ENCODE measurements at regions not wholly inside any gene's neighbourhood (a gene's known extent, or its start where the extent isn't known, plus 50 kb on each side); places are given as distances from the start of the nearest gene placed in this dataset.
A peak's percentile ranks its signal among the peaks of the same experiment; 100 is the strongest.

- no peak for DNase-seq
These were observed 306.3 kb upstream of the ESRRG start for GRCh38 chr1:217029281-217030157.

GRCh38 chr1:217027403-217028080, 304.3 kb upstream of the ESRRG start:
- DNase-seq = peak in 1 of 5 experiments; percentile 57

GRCh38 chr1:217026531-217026930, 303.3 kb upstream of the ESRRG start:
- no peak for DNase-seq

GRCh38 chr1:217025381-217025780, 302.2 kb upstream of the ESRRG start:
- DNase-seq = no peak

GRCh38 chr1:217024911-217025310, 301.7 kb upstream of the ESRRG start:
- no peak for DNase-seq

- no peak for DNase-seq
These were observed 298.7 kb upstream of the ESRRG start for GRCh38 chr1:217021956-217022355.

GRCh38 chr1:217021400-217021799, 298.2 kb upstream of the ESRRG start:
- DNase-seq = no peak

- DNase-seq = no peak
These were observed 296.2 kb upstream of the ESRRG start for GRCh38 chr1:217019475-217019874.

- DNase-seq = no peak
These were observed 295.4 kb upstream of the ESRRG start for GRCh38 chr1:217018648-217019047.

- no peak for DNase-seq
These were observed 293.9 kb upstream of the ESRRG start for GRCh38 chr1:217017165-217017564.

- no peak for DNase-seq
These were observed 290.8 kb upstream of the ESRRG start for GRCh38 chr1:217014066-217014465.

- no peak for DNase-seq
These were observed 289.4 kb upstream of the ESRRG start for GRCh38 chr1:217012659-217013058.

- no peak for DNase-seq
These were observed 287.9 kb upstream of the ESRRG start for GRCh38 chr1:217011097-217011496.

- peak in 1 of 5 experiments; percentile 29 for DNase-seq
These were observed 287.0 kb upstream of the ESRRG start for GRCh38 chr1:217010253-217010652.

GRCh38 chr1:217009376-217009775, 286.1 kb upstream of the ESRRG start:
- DNase-seq = no peak

- DNase-seq = no peak
These were observed 281.7 kb upstream of the ESRRG start for GRCh38 chr1:217004776-217005436.

GRCh38 chr1:217003355-217003754, 280.1 kb upstream of the ESRRG start:
- no peak for DNase-seq

GRCh38 chr1:216997831-216998230, 274.6 kb upstream of the ESRRG start:
- DNase-seq = no peak

GRCh38 chr1:216997069-216997468, 273.8 kb upstream of the ESRRG start:
- DNase-seq = no peak

- no peak for DNase-seq
These were observed 261.3 kb upstream of the ESRRG start for GRCh38 chr1:216984536-216984935.

GRCh38 chr1:216983823-216984222, 260.6 kb upstream of the ESRRG start:
- no peak for DNase-seq

GRCh38 chr1:216961516-216961915, 238.3 kb upstream of the ESRRG start:
- no peak for DNase-seq

GRCh38 chr1:216960716-216961115, 237.5 kb upstream of the ESRRG start:
- DNase-seq = no peak

- no peak for DNase-seq
These were observed 235.3 kb upstream of the ESRRG start for GRCh38 chr1:216958569-216958968.
